ENCODE measurements at regions not wholly inside any gene's neighbourhood (a gene's known extent, or its start where the extent isn't known, plus 50 kb on each side); places are given as distances from the start of the nearest gene placed in this dataset.
"Not testable (repeated sequence)": the region's sequence is repeated elsewhere in the genome, so short reads cannot be mapped to it uniquely, and the experiment has no call there.

DNA sequence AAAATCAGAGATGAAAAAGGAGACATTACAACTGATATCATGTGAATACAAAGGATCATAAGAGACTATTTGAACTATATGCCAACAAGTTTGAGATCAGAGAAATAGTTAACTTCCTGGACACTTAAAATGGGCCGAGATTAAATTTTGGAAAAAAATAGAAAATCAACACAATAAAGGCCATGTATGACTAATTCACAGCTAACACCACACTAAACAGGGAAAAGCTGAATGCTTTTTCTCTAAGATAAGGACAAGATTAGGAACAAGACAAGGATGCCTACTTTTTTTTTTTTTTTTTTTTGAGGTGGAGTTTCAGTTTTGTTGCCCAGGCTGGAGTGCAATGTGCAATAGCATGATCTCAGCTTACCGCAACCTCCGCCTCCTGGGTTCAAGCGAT lies 151.4 kb upstream of the MAGI2 start:
- Histone ChIP-seq H3K9me3 (no peaks in the 10 kb centered on the region), H3K36me3 (no peaks in the 10 kb centered on the region), H3K4me3 (no peak overlapping the region), H3K27ac (no peak overlapping the region), H3K27me3 (no peaks in the 10 kb centered on the region), H3K4me1 (no peaks in the 10 kb centered on the region)
- TF ChIP-seq, protein P1, sequence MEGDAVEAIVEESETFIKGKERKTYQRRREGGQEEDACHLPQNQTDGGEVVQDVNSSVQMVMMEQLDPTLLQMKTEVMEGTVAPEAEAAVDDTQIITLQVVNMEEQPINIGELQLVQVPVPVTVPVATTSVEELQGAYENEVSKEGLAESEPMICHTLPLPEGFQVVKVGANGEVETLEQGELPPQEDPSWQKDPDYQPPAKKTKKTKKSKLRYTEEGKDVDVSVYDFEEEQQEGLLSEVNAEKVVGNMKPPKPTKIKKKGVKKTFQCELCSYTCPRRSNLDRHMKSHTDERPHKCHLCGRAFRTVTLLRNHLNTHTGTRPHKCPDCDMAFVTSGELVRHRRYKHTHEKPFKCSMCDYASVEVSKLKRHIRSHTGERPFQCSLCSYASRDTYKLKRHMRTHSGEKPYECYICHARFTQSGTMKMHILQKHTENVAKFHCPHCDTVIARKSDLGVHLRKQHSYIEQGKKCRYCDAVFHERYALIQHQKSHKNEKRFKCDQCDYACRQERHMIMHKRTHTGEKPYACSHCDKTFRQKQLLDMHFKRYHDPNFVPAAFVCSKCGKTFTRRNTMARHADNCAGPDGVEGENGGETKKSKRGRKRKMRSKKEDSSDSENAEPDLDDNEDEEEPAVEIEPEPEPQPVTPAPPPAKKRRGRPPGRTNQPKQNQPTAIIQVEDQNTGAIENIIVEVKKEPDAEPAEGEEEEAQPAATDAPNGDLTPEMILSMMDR (IDR thresholded peaks at IDR 0.05), result no peak
- no peak for TF ChIP-seq POLR2A (IDR thresholded peaks at IDR 0.05)
- intact Hi-C loops (cut with DNase I), result no loop called here
- no peak for DNase-seq
- ATAC-seq, result no peak
- 55% methylated on average over 2 of the region's 4 CpGs for WGBS (ENCODE audit: insufficient coverage, low coverage, low lambda C conversion rate, missing lambda C conversion rate)

DNA sequence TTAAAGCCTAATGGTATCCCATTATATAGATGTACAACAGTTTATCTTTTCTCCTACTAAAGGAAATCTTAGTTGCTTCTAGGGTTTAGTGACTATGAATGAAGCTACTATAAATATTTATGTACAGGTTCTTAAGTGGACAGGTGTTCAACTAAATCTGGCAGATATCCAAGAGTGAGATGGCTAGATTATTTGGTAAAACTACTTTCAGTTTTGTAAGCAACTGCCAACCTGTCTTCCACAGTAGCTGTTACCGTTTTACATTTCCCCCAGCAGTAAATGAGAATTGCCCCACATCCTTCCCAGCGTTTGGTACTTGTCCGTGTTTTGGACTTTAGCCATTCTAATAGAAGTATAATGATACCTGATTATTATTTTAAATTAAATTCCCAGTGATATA lies 144.9 kb upstream of the MAGI2 start:
- ATAC-seq (no peak), DNase-seq (no peak)
- no peak overlapping the region for H3K4me3 ChIP-seq
- H3K27ac ChIP-seq, result no peak overlapping the region
- no peaks in the 10 kb centered on the region for H3K36me3 ChIP-seq
- H3K9me3 ChIP-seq, result no peaks in the 10 kb centered on the region
- no peaks in the 10 kb centered on the region for H3K27me3 ChIP-seq
- no peaks in the 10 kb centered on the region for H3K4me1 ChIP-seq
- whole genome bisulfite sequencing (ENCODE audit: insufficient coverage, low coverage, low lambda C conversion rate, missing lambda C conversion rate), result 71% methylated on average over 3 of the region's 3 CpGs
- intact Hi-C loops (cut with DNase I), result no loop called here
- TF ChIP-seq, protein P1 (IDR thresholded peaks at IDR 0.05), result no peak
- no peak for TF ChIP-seq POLR2A (IDR thresholded peaks at IDR 0.05)

DNA sequence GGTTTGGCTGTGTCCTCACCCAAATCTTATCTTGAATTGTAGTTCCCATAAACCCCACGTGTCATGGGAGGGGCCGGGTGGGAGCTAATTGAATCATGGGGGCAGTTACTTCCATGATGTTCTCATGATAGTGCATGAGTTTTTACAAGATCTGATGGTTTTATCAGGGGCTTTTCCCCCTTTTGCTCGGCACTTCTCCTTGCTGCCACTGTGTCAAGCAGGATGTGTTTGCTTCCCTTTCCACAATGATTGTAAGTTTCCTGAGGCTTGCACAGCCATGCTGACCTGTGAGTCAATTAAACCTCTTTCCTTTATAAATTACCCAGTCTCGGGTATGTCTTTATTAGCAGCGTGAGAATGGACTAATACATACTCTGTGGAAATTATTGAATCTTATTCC lies 141.2 kb upstream of the MAGI2 start:
- H3K27me3 ChIP-seq; H3K27ac ChIP-seq; H3K9me3 ChIP-seq; H3K4me1 ChIP-seq; ATAC-seq; intact Hi-C loops (cut with DNase I); H3K36me3 ChIP-seq; H3K4me3 ChIP-seq; DNase-seq: not testable (repeated sequence)
- WGBS (ENCODE audit: insufficient coverage, low coverage, low lambda C conversion rate, missing lambda C conversion rate), result 44% methylated on average over 5 of the region's 5 CpGs

DNA sequence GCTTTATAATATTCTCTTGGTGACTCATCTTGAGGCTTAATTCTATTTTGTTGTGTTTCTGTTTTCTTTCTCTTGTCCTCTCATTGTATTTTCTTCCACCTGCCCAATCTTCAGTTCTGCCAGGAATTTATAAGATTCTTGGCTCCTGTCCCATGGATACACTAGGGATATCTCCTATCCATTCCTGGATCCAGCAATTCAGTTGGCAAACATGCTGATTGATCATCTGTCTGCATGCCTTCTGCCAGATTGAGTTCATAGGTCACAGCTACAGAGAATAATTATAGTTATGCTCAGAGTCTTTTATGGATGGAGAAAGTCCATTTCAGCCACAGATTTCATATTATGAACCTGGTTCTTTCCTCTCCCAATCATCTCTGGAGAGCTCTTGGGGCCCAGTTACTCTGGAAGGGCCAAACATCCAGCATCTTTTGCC lies 140.4 kb upstream of the MAGI2 start:
- Histone ChIP-seq H3K27me3 (no peaks in the 10 kb centered on the region), H3K4me1 (no peaks in the 10 kb centered on the region), H3K27ac (no peak overlapping the region), H3K4me3 (no peak overlapping the region), H3K36me3 (no peaks in the 10 kb centered on the region), H3K9me3 (no peaks in the 10 kb centered on the region)
- TF ChIP-seq, protein P1 (IDR thresholded peaks at IDR 0.05), result no peak
- TF ChIP-seq POLR2A (IDR thresholded peaks at IDR 0.05), result no peak
- intact Hi-C loops (cut with DNase I), result no loop called here
- ATAC-seq (peak in 1 of 4 donors; percentile 33), DNase-seq (no peak)

DNA sequence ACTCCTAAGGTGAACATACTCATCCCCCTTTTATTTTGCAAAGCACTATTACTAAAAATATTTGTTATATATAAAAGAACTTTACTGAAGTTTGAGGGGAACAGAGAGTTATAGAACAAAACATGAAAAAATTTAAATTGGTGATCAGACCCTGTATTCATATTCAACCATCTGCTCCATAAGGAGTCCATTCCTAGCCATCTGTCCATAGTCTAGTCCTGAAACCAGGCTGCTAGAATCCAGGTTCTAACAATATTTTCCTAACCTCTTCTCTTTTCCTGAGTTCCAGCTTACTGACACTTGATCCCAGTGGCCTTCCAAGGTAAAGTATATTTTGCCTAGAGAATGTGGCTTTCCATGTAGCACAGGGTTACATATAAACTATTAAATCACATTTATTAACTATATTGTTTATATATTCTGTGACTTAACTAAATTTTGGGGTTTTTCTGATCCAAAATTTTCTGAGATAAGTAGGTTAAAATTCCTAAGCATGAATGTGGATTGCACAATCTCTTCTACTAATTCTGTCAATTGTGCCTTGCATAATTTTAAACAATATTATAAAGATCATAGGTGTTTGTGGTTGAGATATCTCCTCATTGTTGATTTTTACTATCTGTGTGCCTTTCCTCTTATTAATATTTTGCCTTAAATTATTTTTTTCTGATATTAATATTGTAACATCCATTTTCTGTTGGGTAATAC lies 137.6 kb upstream of the MAGI2 start:
- Histone ChIP-seq H3K27me3 (no peaks in the 10 kb centered on the region), H3K9me3 (no peaks in the 10 kb centered on the region), H3K36me3 (no peaks in the 10 kb centered on the region), H3K4me3 (no peak overlapping the region), H3K27ac (no peak overlapping the region), H3K4me1 (no peaks in the 10 kb centered on the region)
- no peak for ATAC-seq
- intact Hi-C loops (cut with DNase I), result no loop called here
- DNase-seq, result no peak
- TF ChIP-seq, protein P1 (IDR thresholded peaks at IDR 0.05), result no peak
- TF ChIP-seq POLR2A (IDR thresholded peaks at IDR 0.05), result no peak

Measured in right lobe of liver (tissue), 6 donors.